GM10266 (cell line): ENCODE measurements at regions not wholly inside any gene's neighbourhood (a gene's known extent, or its start where the extent isn't known, plus 50 kb on each side); places are given as distances from the start of the nearest gene placed in this dataset.

Experiments
- DNase-seq: peaks from one replicate; pipeline ENCODE4 v3.0.0; 2012; ENCODE audit errors: extremely low spot score
- TF ChIP-seq, protein P1 (sequence below): IDR thresholded peaks from 2 replicates; pipeline ENCODE4 v1.5.1; 2012; ENCODE audit warnings: mild to moderate bottlenecking, low read depth; ENCODE audit not compliant: control insufficient read depth, insufficient read depth; ENCODE audit errors: missing control alignments

DNA sequence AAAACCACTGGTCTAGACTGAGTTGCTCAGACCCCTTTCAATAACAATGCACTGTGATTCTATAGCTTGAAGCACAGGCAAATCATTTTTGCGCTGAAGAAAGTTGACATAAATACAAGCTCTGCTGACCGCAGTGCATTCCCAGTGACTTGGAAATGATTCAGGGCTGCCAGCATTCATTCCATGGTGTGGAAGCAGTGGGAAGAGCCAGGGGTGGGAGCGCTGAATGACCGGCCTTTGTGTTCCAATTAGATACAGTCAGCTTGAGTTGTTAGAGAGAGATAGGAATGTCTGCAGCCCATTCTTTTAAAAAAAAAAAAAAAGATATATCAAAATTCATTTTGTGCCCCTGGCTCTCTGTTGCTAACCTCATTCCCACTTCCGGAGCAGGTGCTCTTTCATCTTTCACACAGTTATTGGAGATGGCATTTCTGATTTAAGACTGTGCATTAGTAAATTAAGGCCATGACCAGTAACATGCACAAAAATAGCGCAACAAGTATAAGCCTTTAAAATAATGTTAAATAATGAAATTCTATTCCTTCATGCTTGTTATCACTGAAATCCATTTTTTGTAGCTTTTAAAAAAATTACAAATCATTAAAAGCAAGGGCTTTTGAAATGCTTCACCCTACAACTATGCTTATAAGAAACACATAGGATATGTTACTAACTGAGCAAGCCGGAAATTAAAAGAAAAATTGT, 59.4 kb upstream of the CTLA4 start:
- TF ChIP-seq, protein P1, sequence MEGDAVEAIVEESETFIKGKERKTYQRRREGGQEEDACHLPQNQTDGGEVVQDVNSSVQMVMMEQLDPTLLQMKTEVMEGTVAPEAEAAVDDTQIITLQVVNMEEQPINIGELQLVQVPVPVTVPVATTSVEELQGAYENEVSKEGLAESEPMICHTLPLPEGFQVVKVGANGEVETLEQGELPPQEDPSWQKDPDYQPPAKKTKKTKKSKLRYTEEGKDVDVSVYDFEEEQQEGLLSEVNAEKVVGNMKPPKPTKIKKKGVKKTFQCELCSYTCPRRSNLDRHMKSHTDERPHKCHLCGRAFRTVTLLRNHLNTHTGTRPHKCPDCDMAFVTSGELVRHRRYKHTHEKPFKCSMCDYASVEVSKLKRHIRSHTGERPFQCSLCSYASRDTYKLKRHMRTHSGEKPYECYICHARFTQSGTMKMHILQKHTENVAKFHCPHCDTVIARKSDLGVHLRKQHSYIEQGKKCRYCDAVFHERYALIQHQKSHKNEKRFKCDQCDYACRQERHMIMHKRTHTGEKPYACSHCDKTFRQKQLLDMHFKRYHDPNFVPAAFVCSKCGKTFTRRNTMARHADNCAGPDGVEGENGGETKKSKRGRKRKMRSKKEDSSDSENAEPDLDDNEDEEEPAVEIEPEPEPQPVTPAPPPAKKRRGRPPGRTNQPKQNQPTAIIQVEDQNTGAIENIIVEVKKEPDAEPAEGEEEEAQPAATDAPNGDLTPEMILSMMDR = no peak
- DNase-seq = no peak

DNA sequence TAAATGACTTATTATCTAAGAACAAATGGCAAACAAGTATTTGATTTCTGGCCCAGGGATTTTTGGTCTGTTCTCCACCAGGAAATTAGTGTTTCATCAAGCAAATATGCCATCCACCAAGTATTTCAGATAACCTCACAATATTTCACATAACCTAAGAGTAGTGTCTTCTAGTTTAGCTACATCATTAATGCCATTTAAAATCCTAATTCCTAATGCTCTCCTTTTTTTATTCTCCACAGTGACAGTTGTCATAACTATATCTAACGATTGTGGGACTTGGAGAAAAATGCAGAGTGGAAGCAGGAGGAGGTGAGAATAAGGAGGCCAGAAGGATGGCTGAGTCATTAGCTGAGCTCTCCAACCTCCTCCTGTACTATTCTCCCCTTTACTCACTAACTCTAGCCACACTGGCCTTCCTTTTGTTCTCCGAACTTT, 58.5 kb upstream of the CTLA4 start:
- no peak for DNase-seq
- TF ChIP-seq, protein P1 = no peak

DNA sequence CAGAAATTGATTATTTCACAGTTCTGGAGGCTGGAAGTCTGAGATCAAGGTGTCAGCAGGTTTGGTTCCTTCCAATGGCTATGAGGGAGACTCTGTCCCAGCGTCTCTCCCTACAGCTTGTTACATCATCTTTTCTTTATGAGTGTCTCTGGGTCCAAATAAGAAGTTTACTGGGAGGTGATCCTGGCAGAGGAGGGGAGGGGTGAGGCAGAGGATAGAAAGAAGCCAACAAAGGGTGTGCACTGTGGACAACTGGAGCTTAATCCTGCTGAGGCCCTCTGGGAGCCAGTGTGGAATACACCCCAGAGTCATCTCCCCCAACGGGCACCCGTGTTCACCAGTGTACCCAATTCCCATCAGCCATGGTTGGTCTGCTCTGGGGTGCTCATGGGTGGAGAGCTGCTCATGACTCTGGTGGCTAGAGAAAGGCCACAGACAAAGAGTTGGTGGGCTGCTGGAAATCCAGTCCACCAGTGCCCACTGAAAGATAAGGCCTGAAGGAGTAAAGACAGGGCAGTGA, 57.5 kb upstream of the CTLA4 start:
- DNase-seq = no peak
- TF ChIP-seq, protein P1 = no peak

DNA sequence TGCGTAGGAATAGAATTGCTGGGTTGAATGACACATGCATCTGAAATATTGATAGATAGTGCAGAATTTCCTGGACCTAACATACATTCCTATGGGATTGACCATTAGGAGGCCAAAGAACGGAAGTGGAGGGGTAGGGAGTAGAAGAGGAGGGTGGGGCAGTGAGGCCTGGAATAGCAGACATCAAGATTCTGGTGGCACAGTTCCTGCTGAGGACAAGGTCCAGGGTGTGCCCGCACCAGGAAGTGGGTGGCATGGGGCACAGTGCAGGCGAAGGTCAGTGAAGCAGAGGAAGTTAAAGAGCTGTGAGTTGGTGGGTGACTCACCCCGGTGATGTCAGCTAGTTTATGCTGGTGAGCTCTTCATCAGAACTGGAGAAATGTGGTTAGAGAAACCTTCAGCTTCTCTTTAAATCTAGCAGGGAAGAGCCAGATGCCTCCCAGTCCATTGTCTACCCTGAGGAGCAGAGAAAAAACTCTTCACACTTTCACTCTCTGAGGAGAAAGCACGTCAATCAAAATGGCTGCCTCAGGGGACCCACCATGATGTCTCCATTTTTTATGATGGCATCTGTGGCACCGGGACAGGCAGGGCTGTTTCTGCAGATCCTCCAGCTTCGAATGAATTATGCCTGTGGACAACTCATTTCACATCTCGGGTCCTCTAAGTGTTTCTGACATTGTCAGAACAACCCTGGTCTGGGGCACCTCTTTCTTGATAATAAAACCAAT, 55.9 kb upstream of the CTLA4 start:
- TF ChIP-seq, protein P1 = no peak
- DNase-seq = no peak

DNA sequence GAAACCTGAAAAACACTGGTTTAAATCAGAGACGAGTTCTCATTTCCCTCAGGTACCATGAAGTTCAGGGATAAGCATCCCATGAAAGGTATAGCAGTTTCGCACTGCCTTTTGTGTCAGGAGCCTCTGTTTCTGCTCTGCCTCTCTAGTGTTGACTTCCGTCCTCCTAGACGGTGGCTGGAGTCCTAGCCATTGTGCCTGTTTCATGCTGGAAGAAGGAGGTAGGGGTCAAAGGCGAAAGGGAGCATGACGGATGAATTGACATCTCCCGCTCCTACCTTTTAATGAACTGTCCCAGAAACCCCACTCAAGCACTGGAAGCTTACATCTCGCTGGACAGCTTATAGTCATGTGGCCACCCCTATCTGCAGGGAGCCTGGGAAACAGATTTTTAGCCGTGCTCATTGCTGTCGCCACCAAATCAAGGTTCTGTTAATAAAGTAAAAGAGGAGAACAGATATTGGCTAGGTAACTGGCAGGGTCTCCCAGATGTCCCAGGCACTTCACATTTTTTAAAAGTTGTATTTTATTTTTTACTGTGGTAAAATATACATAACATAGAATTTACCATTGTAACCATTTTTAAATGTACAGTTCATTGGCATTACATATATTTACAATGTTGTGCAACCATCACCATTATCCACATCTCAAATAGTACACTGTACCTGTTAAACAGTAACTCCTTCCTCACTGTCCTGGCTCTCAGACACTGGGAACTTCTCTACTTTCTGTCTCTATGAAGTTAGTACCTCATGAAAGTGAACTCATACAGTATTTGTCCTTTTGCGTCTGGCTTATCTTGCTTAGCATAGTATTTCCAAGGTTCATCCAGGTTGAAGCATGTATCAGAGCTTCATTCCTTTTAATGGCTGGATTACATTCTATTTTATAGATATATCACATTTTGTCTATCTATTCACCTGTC, 55.0 kb upstream of the CTLA4 start:
- TF ChIP-seq, protein P1 = no peak

DNA sequence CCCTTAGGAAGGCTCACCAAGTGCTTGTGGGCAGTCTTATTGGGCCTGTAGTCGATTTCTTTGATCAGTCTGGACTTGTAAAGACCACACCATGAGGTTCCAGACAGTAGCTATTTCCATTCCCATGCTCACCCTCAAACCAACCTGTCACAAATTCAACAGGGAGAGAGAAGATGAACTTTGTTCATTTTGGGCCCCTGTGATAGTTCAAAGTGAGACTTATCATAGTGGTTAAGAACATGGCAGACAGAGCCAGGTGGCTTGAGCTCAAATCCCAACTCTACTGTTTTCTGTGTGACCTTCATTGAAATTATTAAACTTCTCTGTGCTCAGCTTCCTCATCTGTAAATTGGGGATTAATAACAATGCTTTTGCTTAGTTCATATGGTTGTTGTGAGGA, 53.9 kb upstream of the CTLA4 start:
- TF ChIP-seq, protein P1 = no peak
- DNase-seq = no peak

More for the DNA sequence above, 55.0 kb upstream of the CTLA4 start:
- no peak for DNase-seq
